ENCODE measurements at regions not wholly inside any gene's neighbourhood (a gene's known extent, or its start where the extent isn't known, plus 50 kb on each side); places are given as distances from the start of the nearest gene placed in this dataset.

- POLR2A ChIA-PET: no interaction called here
- no TSS peak for BruUV-seq (replicated peaks)
- intact Hi-C loops (cut with micrococcal nuclease): no loop called here
These were observed 235.5 kb upstream of the ZNF608 start for GRCh38 chr5:124981901-124982300.

GRCh38 chr5:124986170-124986569 lies 239.7 kb upstream of the ZNF608 start:
- POLR2A ChIA-PET: no interaction called here
- no peaks in the 10 kb centered on the region for H3K36me3 ChIP-seq (ENCODE audit: control insufficient read depth in 2 of 2, extremely low read depth in 1 of 2, insufficient read depth in 2 of 2, low read length in 2 of 2)
- no peaks in the 10 kb centered on the region for H3K9me1 ChIP-seq (replicated peaks; ENCODE audit: control insufficient read depth, extremely low read depth, insufficient read depth, low read length)
- H4K20me1 ChIP-seq (replicated peaks; ENCODE audit: control insufficient read depth, extremely low read depth, insufficient read depth, low read length): no peaks in the 10 kb centered on the region
- no peaks in the 10 kb centered on the region for H3K4me1 ChIP-seq (ENCODE audit: control insufficient read depth, extremely low read depth, insufficient read depth, low read length)
- no peak overlapping the region for H3K4me3 ChIP-seq (replicated peaks in 1 of 3; ENCODE audit: insufficient read depth in 1 of 3, low read depth in 1 of 3, low read length in 3 of 3)
- H3K9ac ChIP-seq (replicated peaks; ENCODE audit: extremely low read depth, insufficient read depth, low read length): no peak overlapping the region
- TF ChIP-seq FOS (IDR thresholded peaks at IDR 0.05; ENCODE audit: borderline replicate concordance, insufficient read depth, low read length): no peak
- TF ChIP-seq POLR2AphosphoS5 (IDR thresholded peaks at IDR 0.05; ENCODE audit: insufficient read depth, low read depth, low read length): no peak
- TF ChIP-seq CTCF (IDR thresholded peaks at IDR 0.05; ENCODE audit: extremely low read depth in 1 of 2, insufficient read depth in 1 of 2, low read depth in 1 of 2, low read length in 2 of 2): no peak
- no peak for TF ChIP-seq POLR2A (IDR thresholded peaks at IDR 0.05; ENCODE audit: low read depth, low read length)
- TF ChIP-seq MAX (IDR thresholded peaks at IDR 0.05; ENCODE audit: insufficient read depth, insufficient read length): no peak
- no peak for TF ChIP-seq JUN (IDR thresholded peaks at IDR 0.05; ENCODE audit: borderline replicate concordance, insufficient read depth, insufficient read length, low read depth)
- no peak for TF ChIP-seq EZH2 (IDR thresholded peaks at IDR 0.05; ENCODE audit: borderline replicate concordance, low read depth, low read length, severe bottlenecking)
- TF ChIP-seq GATA2 (IDR thresholded peaks at IDR 0.05; ENCODE audit: insufficient read depth, insufficient read length, low read depth, low read length): no peak
- no peak for TF ChIP-seq MYC (IDR thresholded peaks at IDR 0.05; ENCODE audit: low read depth, low read length)
- no peaks in the 10 kb centered on the region for H3K79me2 ChIP-seq (ENCODE audit: control insufficient read depth, insufficient read depth, low read length)
- H3K27me3 ChIP-seq (ENCODE audit: control insufficient read depth in 2 of 2, insufficient read depth in 2 of 2, low read length in 2 of 2): no peaks in the 10 kb centered on the region
- CTCF ChIA-PET: no interaction called here
- no peak for DNase-seq (ENCODE audit: low read depth, low spot score)
- FAIRE-seq: no peak
- no peak overlapping the region for H3K27ac ChIP-seq (ENCODE audit: insufficient read depth, low read depth, low read length)
- H3K4me2 ChIP-seq (ENCODE audit: insufficient read depth, low read length): no peak overlapping the region
- dilution Hi-C loops (cut with MboI; ENCODE audit: extremely low pct_ligation_motif_present, low sequenced_read_pairs) (no loop called here), intact Hi-C loops (cut with micrococcal nuclease) (no loop called here)
- no peaks in the 10 kb centered on the region for H3K9me3 ChIP-seq (replicated peaks; ENCODE audit: control insufficient read depth, insufficient read depth, low read length)
- BruUV-seq (replicated peaks): no TSS peak
- H2AFZ ChIP-seq (ENCODE audit: low read depth, low read length): no peak overlapping the region

More at GRCh38 chr5:124981901-124982300, 235.5 kb upstream of the ZNF608 start:
- dilution Hi-C loops (cut with MboI; ENCODE audit: extremely low pct_ligation_motif_present, low sequenced_read_pairs): no loop called here
- Histone ChIP-seq H3K4me1 (ENCODE audit: control insufficient read depth, extremely low read depth, insufficient read depth, low read length) (no peaks in the 10 kb centered on the region), H3K36me3 (ENCODE audit: control insufficient read depth in 2 of 2, extremely low read depth in 1 of 2, insufficient read depth in 2 of 2, low read length in 2 of 2) (no peaks in the 10 kb centered on the region), H3K4me2 (ENCODE audit: insufficient read depth, low read length) (no peak overlapping the region), H3K4me3 (replicated peaks in 1 of 3; ENCODE audit: insufficient read depth in 1 of 3, low read depth in 1 of 3, low read length in 3 of 3) (no peak overlapping the region), H4K20me1 (replicated peaks; ENCODE audit: control insufficient read depth, extremely low read depth, insufficient read depth, low read length) (no peaks in the 10 kb centered on the region), H3K79me2 (ENCODE audit: control insufficient read depth, insufficient read depth, low read length) (no peaks in the 10 kb centered on the region), H3K27ac (ENCODE audit: insufficient read depth, low read depth, low read length) (no peak overlapping the region), H3K27me3 (ENCODE audit: control insufficient read depth in 2 of 2, insufficient read depth in 2 of 2, low read length in 2 of 2) (no peaks in the 10 kb centered on the region), H3K9me1 (replicated peaks; ENCODE audit: control insufficient read depth, extremely low read depth, insufficient read depth, low read length) (no peaks in the 10 kb centered on the region), H2AFZ (ENCODE audit: low read depth, low read length) (no peak overlapping the region), H3K9ac (replicated peaks; ENCODE audit: extremely low read depth, insufficient read depth, low read length) (no peak overlapping the region), H3K9me3 (replicated peaks; ENCODE audit: control insufficient read depth, insufficient read depth, low read length) (no peaks in the 10 kb centered on the region)
- no peak for DNase-seq (ENCODE audit: low read depth, low spot score)
- CTCF ChIA-PET: interaction anchor here (0.6 to 1.6 kb wide), 2 partner anchors 14 to 1422 kb away, joined by 3 read pairs; no protein-coding TSS in a partner anchor
- TF ChIP-seq JUN (IDR thresholded peaks at IDR 0.05; ENCODE audit: borderline replicate concordance, insufficient read depth, insufficient read length, low read depth) (no peak), EZH2 (IDR thresholded peaks at IDR 0.05; ENCODE audit: borderline replicate concordance, low read depth, low read length, severe bottlenecking) (no peak), POLR2A (IDR thresholded peaks at IDR 0.05; ENCODE audit: low read depth, low read length) (no peak), FOS (IDR thresholded peaks at IDR 0.05; ENCODE audit: borderline replicate concordance, insufficient read depth, low read length) (no peak)
- FAIRE-seq: no peak

Data from endothelial cell of umbilical vein (primary cell).